Skeletal muscle tissue (tissue), 3 donors: ENCODE measurements at regions not wholly inside any gene's neighbourhood (a gene's known extent, or its start where the extent isn't known, plus 50 kb on each side); places are given as distances from the start of the nearest gene placed in this dataset.
"Not testable (repeated sequence)": the region's sequence is repeated elsewhere in the genome, so short reads cannot be mapped to it uniquely, and the experiment has no call there.

Experiments
- H3K27ac ChIP-seq: one replicate; pipeline ENCODE4 v1.7.0; 2013; ENCODE audit warnings: mild to moderate bottlenecking, low read depth, low read length, inconsistent platforms
- H3K27me3 ChIP-seq, 3 donors: one replicate each; pipeline ENCODE4 v1.7.0; 2013; ENCODE audit warnings: low read length in 3 of 3; ENCODE audit not compliant: control insufficient read depth in 3 of 3, insufficient read depth in 3 of 3
- H3K36me3 ChIP-seq, 3 donors: one replicate each; pipeline ENCODE4 v1.7.0; 2013; ENCODE audit warnings: low read length in 3 of 3; ENCODE audit not compliant: control insufficient read depth in 3 of 3, insufficient read depth in 3 of 3
- H3K4me1 ChIP-seq, 3 donors: one replicate each; pipeline ENCODE4 v1.7.0; 2013; ENCODE audit warnings: low read length in 3 of 3, mild to moderate bottlenecking in 3 of 3; ENCODE audit not compliant: control insufficient read depth in 3 of 3, insufficient read depth in 3 of 3
- H3K4me3 ChIP-seq, 3 donors: one replicate each; pipeline ENCODE4 v1.7.0; 2013; ENCODE audit warnings: low read length in 3 of 3
- H3K9ac ChIP-seq, 3 donors: one replicate each; pipeline ENCODE4 v1.7.0; 2013; ENCODE audit warnings: low read length in 3 of 3, mild to moderate bottlenecking in 3 of 3, moderate library complexity in 2 of 3, low read depth in 1 of 3
- H3K9me3 ChIP-seq, 3 donors: one replicate each; pipeline ENCODE4 v1.7.0; 2013; ENCODE audit warnings: low read length in 3 of 3; ENCODE audit not compliant: control insufficient read depth in 3 of 3
- donor health status: Osteomylitis.

DNA sequence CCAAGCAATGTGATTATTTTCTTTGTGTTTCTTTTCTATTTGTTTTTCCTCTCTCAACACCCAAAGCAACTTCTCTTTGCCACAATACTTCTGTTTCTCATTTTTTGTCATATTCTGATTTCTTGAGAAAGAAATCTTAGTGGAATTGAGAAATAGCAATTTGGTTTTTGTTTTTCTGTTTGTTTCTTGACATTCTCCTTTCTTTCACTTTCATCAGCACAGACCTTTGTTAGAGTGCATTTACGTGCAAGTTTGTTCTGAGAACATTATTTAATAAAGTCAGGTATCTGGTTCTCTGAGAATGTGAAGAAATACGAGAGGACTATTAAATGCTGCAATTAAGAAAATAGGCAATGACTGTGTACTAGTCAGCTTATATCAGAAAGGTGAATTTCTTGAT, 608.1 kb upstream of the AADAT start:
- no peak overlapping the region for H3K4me3 ChIP-seq
- no peaks in the 10 kb centered on the region for H3K27me3 ChIP-seq
- no peaks in the 10 kb centered on the region for H3K4me1 ChIP-seq
- no peaks in the 10 kb centered on the region for H3K36me3 ChIP-seq
- H3K9me3 ChIP-seq: no peaks in the 10 kb centered on the region
- no peak overlapping the region for H3K9ac ChIP-seq
- H3K27ac ChIP-seq: no peak overlapping the region

DNA sequence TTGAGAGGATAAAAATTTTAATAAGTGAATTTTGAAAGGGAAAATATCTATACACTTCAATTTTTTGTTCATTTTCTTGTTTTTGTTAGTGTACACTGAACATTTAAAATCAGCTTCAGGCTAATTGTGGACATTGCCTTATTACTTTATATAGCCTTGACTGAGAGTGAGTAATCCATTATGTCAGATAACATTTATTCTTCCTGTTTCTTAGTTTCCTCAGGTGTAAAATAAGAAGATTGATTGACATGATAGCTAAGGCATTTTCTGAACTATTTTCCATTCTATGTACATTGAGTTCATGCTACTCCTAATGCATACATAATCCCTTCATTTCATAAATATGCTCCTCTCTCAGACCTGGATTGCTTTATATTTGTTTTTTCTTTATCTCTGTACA, 607.3 kb upstream of the AADAT start:
- no peaks in the 10 kb centered on the region for H3K27me3 ChIP-seq
- H3K4me1 ChIP-seq: no peaks in the 10 kb centered on the region
- H3K27ac ChIP-seq: no peak overlapping the region
- H3K9ac ChIP-seq: no peak overlapping the region
- H3K36me3 ChIP-seq: no peaks in the 10 kb centered on the region
- H3K9me3 ChIP-seq: no peaks in the 10 kb centered on the region
- H3K4me3 ChIP-seq: no peak overlapping the region

DNA sequence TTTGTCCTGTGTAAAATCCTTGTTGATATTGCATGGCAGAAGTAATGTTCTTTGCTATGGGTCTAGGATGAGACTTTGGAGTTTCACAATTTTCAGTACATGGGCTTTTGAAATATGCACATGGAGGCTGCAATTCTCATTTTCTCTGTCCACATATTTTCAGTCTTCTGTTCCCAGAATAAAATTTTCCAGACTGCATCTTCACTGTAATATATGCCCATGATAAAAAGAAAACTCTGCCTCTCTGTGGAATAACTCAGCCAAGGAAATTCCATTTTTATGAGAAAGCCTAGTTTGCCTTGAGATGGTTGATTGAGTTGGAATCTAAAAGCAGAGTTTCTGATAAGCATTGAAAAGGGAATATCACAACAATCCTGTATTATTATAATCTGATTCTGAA, 601.4 kb upstream of the AADAT start:
- H3K9ac ChIP-seq: no peak overlapping the region
- no peaks in the 10 kb centered on the region for H3K9me3 ChIP-seq
- no peak overlapping the region for H3K27ac ChIP-seq
- H3K36me3 ChIP-seq: no peaks in the 10 kb centered on the region
- no peaks in the 10 kb centered on the region for H3K27me3 ChIP-seq
- no peak overlapping the region for H3K4me3 ChIP-seq
- H3K4me1 ChIP-seq: no peaks in the 10 kb centered on the region

DNA sequence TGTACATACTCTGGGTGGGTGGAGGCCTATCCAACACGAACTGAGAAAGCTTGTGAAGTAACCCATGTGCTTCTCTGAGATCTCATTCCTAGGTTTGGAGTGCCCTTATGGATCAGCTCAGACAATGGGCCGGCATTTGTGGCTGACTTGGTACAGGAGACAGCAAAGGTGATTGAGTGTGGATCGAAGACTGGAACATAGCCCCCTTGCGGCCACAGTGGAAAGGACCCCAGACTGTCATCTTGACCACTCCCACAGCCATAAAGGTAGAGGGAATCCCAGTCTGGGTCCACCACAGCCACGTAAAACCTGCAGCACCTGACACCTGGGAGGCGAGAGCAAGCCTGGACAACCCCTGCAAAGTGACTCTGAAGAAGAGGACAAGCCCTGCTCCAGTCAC, 598.0 kb upstream of the AADAT start:
- H3K27ac ChIP-seq: no peak overlapping the region
- no peak overlapping the region for H3K9ac ChIP-seq
- no peaks in the 10 kb centered on the region for H3K36me3 ChIP-seq
- H3K9me3 ChIP-seq: no peaks in the 10 kb centered on the region
- H3K27me3 ChIP-seq: no peaks in the 10 kb centered on the region
- no peaks in the 10 kb centered on the region for H3K4me1 ChIP-seq
- H3K4me3 ChIP-seq: no peak overlapping the region

DNA sequence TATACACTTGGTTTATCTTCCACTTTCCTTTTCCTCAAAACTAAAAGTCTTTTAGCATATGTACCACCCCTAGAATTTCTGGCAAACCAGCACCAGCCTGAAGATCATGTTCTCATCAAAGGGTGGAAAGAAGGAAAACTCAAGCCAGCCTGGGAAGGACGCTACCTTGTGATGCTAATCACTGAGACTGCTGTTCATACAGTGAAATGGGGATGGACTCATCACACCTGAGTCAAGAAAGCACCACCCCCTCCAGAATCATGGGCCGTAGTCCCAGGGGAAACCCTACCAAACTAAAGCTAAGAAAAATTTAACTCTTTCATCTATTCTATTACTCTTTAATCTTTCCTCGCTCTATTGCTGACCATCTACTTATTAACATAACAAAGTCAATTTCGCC, 595.9 kb upstream of the AADAT start:
- not testable (repeated sequence) for H3K4me3 ChIP-seq, H3K27me3 ChIP-seq, H3K9ac ChIP-seq, H3K27ac ChIP-seq, H3K4me1 ChIP-seq, H3K36me3 ChIP-seq, H3K9me3 ChIP-seq

DNA sequence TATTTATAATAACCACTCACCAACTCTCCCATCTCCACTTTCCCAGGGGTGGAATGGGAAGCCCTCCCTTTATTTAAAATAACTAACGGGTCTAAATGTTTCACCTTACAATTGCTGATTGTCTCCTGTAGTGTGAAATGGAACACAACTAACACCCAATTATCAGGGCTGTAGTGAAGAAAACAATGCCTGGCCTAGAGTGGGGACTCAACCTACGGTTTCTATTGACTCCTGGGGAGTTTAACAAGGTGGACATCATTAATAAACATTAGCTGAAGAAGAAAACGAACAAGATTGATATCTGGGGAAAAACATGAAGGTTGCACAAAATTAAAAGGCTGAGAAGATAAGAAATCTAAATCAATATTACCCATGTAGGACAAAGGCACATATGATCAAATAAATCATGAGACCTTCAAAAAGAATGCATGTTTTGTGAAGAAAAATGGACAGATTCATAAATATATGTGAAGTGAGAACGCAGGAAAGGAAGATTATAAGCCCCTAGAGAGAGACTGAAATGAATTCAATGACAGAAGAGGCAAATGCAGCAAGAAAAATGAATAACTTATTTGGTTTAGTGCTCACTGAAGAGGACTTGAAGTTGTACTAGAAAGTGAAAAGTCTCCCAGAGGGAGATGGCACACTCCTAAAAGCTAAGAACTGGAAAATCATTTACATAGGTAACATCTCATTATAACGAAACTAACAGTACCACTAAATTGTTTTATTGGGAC, 593.0 kb upstream of the AADAT start:
- Histone ChIP-seq H3K4me3 (no peak overlapping the region), H3K27me3 (no peaks in the 10 kb centered on the region), H3K27ac (no peak overlapping the region), H3K4me1 (no peaks in the 10 kb centered on the region), H3K9ac (no peak overlapping the region), H3K9me3 (no peaks in the 10 kb centered on the region), H3K36me3 (no peaks in the 10 kb centered on the region)

DNA sequence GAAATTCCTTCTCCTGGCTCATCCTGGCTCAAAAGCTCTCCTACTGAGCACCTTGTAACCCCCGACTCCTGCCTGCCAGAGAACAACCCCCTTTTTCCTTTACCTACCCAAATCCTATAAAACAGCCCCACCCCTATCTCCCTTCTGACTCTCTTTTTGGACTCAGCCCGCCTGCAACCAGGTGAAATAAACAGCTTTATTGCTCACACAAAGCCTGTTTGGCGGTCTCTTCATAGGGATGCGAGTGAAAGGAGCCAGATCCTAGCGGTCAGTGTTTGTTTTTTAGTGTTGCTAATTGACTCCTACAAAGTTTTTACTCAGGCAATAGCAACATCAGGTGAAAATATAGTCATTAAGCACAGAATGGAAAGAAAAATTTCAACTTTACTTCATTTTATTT, 592.3 kb upstream of the AADAT start:
- not testable (repeated sequence) for H3K9me3 ChIP-seq, H3K27ac ChIP-seq, H3K4me1 ChIP-seq, H3K27me3 ChIP-seq, H3K4me3 ChIP-seq, H3K9ac ChIP-seq, H3K36me3 ChIP-seq

DNA sequence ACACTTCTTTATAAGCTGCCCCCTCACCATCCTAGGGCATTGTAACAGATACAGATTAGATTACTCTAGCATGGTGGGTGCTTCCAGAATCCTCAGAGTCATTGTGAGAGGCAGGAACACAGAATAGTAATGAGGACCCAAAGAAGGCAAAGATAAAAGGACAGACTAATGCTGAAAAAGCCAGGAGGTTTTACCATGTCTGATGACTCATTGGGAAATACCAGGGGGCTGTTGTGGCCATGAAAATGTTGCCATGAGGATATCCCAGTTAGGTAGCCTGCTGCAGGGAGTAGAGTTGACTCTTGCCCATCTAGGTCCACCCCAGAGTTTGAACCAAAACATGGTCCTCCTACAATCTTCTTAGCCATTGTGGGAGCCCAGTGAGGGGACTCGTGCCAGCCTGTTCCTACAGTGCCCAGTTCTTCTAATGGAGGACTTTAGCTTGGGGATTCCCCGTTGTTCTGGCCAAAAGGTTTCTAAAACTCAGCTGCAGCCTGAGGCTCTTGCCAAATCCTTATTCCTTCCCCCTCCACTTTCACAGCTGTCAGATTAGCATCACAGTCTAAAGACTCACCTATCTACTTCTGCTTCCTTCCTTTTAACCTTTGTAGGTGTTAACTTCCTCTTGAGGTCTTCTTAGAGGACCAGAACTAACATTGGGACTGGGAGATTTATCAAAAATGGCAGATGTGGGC, 586.0 kb upstream of the AADAT start:
- H3K4me3 ChIP-seq: no peak overlapping the region
- no peaks in the 10 kb centered on the region for H3K9me3 ChIP-seq
- H3K36me3 ChIP-seq: no peaks in the 10 kb centered on the region
- no peaks in the 10 kb centered on the region for H3K27me3 ChIP-seq
- H3K9ac ChIP-seq: no peak overlapping the region
- H3K27ac ChIP-seq: no peak overlapping the region
- H3K4me1 ChIP-seq: no peaks in the 10 kb centered on the region

DNA sequence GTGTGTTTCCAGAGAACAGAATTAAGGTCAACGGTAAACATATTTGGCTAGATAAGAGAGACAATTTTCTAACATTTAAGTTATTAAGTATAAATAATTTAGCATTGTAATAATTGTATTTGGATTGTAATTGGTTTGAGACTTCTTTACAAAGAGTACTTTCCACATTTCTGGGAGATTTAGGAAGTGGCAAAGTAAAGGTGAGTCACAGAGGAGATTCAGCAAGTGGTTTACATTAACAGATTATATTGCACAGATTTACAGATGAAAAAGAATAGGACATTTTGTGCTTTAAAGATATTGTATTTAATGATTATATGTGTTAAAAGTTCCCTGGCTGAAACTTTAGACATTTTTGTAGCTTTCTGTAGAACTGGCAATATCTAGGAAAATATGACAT, 584.4 kb upstream of the AADAT start:
- Histone ChIP-seq H3K4me1 (no peaks in the 10 kb centered on the region), H3K9ac (no peak overlapping the region), H3K4me3 (no peak overlapping the region), H3K27me3 (no peaks in the 10 kb centered on the region), H3K9me3 (no peaks in the 10 kb centered on the region), H3K36me3 (no peaks in the 10 kb centered on the region), H3K27ac (no peak overlapping the region)

DNA sequence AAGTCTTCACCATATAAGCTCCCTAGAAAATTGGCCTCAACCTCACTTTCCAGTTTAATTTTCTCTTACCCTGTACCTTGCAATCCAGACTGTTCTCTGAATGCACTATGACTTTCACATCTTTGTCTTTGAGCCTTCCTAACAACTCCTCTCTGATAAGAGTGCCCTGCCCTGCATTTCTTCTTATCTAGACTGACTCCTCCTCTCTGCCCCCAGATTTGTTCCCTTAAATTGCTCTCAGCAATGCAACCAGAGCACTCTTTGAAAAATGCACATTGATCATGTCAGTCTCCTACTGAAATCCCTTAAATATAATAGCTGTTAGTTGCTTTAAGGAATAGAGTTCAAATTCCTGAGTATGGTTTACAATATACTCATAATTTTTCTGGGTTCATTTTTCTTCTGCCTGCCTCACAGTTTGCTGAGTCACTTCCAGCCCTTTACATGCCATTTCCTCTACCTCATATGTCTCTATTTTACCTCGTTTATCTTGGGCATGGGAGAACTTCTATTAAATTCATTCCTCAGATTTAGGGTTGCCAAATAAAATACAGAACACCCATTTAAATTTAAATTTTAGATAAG, 582.7 kb upstream of the AADAT start:
- H3K4me1 ChIP-seq: no peaks in the 10 kb centered on the region
- no peak overlapping the region for H3K27ac ChIP-seq
- no peak overlapping the region for H3K9ac ChIP-seq
- H3K36me3 ChIP-seq: no peaks in the 10 kb centered on the region
- H3K27me3 ChIP-seq: no peaks in the 10 kb centered on the region
- H3K9me3 ChIP-seq: no peaks in the 10 kb centered on the region
- H3K4me3 ChIP-seq: no peak overlapping the region
